ENCODE measurements at regions not wholly inside any gene's neighbourhood (a gene's known extent, or its start where the extent isn't known, plus 50 kb on each side); places are given as distances from the start of the nearest gene placed in this dataset.

DNA sequence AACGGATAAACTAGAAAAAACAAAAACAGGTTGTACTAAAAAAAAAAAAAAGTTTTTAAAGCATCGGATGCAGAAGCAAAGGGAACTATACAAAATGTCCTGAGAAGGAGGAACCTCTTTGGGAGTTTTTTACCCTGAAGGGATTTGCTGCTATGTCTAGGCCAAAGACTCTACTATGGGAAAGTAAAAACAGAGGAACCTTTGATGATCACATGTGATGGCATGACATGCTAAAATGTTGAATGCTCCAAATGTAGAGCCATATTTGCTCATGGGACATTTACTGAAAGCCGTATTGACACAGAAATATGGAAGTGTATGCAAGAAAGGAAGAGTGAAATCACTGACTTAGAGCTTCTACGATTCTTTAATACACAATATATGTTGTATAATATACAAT is 992.0 kb upstream of the ZEB2 start:
- TF ChIP-seq, protein P1, sequence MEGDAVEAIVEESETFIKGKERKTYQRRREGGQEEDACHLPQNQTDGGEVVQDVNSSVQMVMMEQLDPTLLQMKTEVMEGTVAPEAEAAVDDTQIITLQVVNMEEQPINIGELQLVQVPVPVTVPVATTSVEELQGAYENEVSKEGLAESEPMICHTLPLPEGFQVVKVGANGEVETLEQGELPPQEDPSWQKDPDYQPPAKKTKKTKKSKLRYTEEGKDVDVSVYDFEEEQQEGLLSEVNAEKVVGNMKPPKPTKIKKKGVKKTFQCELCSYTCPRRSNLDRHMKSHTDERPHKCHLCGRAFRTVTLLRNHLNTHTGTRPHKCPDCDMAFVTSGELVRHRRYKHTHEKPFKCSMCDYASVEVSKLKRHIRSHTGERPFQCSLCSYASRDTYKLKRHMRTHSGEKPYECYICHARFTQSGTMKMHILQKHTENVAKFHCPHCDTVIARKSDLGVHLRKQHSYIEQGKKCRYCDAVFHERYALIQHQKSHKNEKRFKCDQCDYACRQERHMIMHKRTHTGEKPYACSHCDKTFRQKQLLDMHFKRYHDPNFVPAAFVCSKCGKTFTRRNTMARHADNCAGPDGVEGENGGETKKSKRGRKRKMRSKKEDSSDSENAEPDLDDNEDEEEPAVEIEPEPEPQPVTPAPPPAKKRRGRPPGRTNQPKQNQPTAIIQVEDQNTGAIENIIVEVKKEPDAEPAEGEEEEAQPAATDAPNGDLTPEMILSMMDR (IDR thresholded peaks at IDR 0.05), result no peak
- no peak for TF ChIP-seq POLR2A (IDR thresholded peaks at IDR 0.05)
